ENCODE measurements at regions not wholly inside any gene's neighbourhood (a gene's known extent, or its start where the extent isn't known, plus 50 kb on each side); places are given as distances from the start of the nearest gene placed in this dataset.

- DNase-seq (ENCODE audit: low spot score) = no peak
- Histone ChIP-seq H3K9me3 (ENCODE audit: low read depth) (no peaks in the 10 kb centered on the region), H2AFZ (replicated peaks) (no peak overlapping the region), H3K4me3 (no peak overlapping the region), H3K27me3 (no peaks in the 10 kb centered on the region), H3K9ac (no peak overlapping the region), H4K20me1 (ENCODE audit: low read depth) (no peaks in the 10 kb centered on the region), H3K36me3 (no peaks in the 10 kb centered on the region), H3F3A (ENCODE audit: low read depth) (no peaks in the 10 kb centered on the region), H3K79me2 (ENCODE audit: low read depth) (no peaks in the 10 kb centered on the region), H3K27ac (no peak overlapping the region), H3K4me2 (no peak overlapping the region), H3K4me1 (peaks cover 11% of the 10 kb centered on the region)
- Mint-ChIP-seq H3K27me3 (ENCODE audit: insufficient read depth, low read depth) (no peaks in the 10 kb centered on the region), H3K4me3 (no peak overlapping the region), H3K9me3 (no peaks in the 10 kb centered on the region), H3K36me3 (no peaks in the 10 kb centered on the region), H3K4me1 (peaks cover 8% of the 10 kb centered on the region), H3K27ac (no peak overlapping the region)
- TF ChIP-seq EZH2 (IDR thresholded peaks at IDR 0.05) (no peak), EZH2phosphoT487 (IDR thresholded peaks at IDR 0.05) (no peak)
- TF ChIP-seq, protein P1, sequence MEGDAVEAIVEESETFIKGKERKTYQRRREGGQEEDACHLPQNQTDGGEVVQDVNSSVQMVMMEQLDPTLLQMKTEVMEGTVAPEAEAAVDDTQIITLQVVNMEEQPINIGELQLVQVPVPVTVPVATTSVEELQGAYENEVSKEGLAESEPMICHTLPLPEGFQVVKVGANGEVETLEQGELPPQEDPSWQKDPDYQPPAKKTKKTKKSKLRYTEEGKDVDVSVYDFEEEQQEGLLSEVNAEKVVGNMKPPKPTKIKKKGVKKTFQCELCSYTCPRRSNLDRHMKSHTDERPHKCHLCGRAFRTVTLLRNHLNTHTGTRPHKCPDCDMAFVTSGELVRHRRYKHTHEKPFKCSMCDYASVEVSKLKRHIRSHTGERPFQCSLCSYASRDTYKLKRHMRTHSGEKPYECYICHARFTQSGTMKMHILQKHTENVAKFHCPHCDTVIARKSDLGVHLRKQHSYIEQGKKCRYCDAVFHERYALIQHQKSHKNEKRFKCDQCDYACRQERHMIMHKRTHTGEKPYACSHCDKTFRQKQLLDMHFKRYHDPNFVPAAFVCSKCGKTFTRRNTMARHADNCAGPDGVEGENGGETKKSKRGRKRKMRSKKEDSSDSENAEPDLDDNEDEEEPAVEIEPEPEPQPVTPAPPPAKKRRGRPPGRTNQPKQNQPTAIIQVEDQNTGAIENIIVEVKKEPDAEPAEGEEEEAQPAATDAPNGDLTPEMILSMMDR (IDR thresholded peaks at IDR 0.05) = no peak
Measured at GRCh38 chr6:134114489-134114888, 62.1 kb upstream of the SLC2A12 start.

DNA sequence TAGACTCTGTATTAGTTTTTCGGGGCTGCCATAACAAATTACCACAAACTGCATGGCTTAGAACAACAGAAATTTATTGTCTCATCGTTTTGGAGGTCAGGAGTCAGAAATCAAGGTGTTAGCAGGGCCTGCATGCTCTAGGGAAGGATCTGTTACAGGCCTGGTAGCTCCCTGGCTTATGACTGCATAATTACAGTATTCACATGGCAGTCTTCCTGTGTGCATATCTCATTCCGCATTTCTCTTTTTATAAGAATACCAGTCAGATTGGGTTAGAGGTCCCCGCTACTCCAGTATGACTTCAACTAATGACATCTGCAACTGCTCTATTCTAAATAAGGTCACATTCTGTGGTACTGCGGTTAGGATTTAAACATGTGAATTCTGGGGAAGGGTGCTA is 59.3 kb upstream of the SLC2A12 start:
- H3K4me2 ChIP-seq = no peak overlapping the region
- no peaks in the 10 kb centered on the region for H3K79me2 ChIP-seq (ENCODE audit: low read depth)
- no peak for DNase-seq (ENCODE audit: low spot score)
- Mint-ChIP-seq H3K36me3 (no peaks in the 10 kb centered on the region), H3K4me1 (no peaks in the 10 kb centered on the region), H3K9me3 (no peaks in the 10 kb centered on the region), H3K4me3 (no peak overlapping the region), H3K27me3 (ENCODE audit: insufficient read depth, low read depth) (no peaks in the 10 kb centered on the region), H3K27ac (no peak overlapping the region)
- peaks cover 6% of the 10 kb centered on the region for H3K4me1 ChIP-seq
- H2AFZ ChIP-seq (replicated peaks) = no peak overlapping the region
- no peaks in the 10 kb centered on the region for H3K27me3 ChIP-seq
- no peak overlapping the region for H3K27ac ChIP-seq
- no peaks in the 10 kb centered on the region for H3K9me3 ChIP-seq (ENCODE audit: low read depth)
- no peak overlapping the region for H3K9ac ChIP-seq
- TF ChIP-seq, protein P1 (IDR thresholded peaks at IDR 0.05) = no peak
- no peak for TF ChIP-seq EZH2 (IDR thresholded peaks at IDR 0.05)
- no peak for TF ChIP-seq EZH2phosphoT487 (IDR thresholded peaks at IDR 0.05)
- no peaks in the 10 kb centered on the region for H3F3A ChIP-seq (ENCODE audit: low read depth)
- H3K36me3 ChIP-seq = no peaks in the 10 kb centered on the region
- no peak overlapping the region for H3K4me3 ChIP-seq
- H4K20me1 ChIP-seq (ENCODE audit: low read depth) = no peaks in the 10 kb centered on the region

DNA sequence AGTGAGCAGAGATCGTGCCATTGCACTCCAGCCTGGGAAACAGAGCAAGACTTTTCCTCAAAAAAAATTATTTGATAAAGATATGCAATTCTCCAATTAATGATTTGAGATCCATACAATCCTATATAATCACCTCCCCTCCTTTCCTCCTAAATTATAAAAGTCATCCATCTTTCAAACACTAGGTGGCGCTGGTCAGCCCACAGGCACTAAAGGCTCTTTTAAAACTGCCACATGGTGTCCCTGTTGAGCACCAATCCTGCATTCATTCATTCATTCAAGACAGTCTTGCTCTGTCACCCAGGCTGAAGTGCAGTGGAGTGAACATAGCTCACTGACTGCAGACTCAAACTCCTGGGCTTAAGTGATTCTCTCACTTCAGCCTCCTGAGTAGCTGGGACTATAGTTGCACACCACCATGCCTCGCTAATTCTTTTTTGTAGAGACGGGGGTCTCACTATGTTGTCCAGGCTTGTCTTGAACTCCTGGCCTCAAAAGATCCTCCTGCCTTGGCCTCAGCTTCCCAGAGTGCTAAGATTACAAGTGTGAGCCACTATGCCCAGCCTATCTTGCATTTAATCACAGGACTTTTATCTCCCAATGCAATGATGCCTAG is 58.7 kb upstream of the SLC2A12 start:
- Histone ChIP-seq H3K9ac (no peak overlapping the region), H3K4me2 (no peak overlapping the region), H3K4me3 (no peak overlapping the region), H3K4me1 (peaks cover 6% of the 10 kb centered on the region), H3K79me2 (ENCODE audit: low read depth) (no peaks in the 10 kb centered on the region), H3K27ac (no peak overlapping the region), H2AFZ (replicated peaks) (no peak overlapping the region), H3K9me3 (ENCODE audit: low read depth) (no peaks in the 10 kb centered on the region), H3F3A (ENCODE audit: low read depth) (no peaks in the 10 kb centered on the region), H3K27me3 (no peaks in the 10 kb centered on the region), H3K36me3 (no peaks in the 10 kb centered on the region), H4K20me1 (ENCODE audit: low read depth) (no peaks in the 10 kb centered on the region)
- H3K9me3 Mint-ChIP-seq = no peaks in the 10 kb centered on the region
- no peaks in the 10 kb centered on the region for H3K4me1 Mint-ChIP-seq
- DNase-seq (ENCODE audit: low spot score) = peak; percentile 74
- H3K27ac Mint-ChIP-seq = no peak overlapping the region
- no peaks in the 10 kb centered on the region for H3K36me3 Mint-ChIP-seq
- TF ChIP-seq, protein P1 (IDR thresholded peaks at IDR 0.05) = peak; percentile 84
- TF ChIP-seq EZH2phosphoT487 (IDR thresholded peaks at IDR 0.05) = no peak
- no peaks in the 10 kb centered on the region for H3K27me3 Mint-ChIP-seq (ENCODE audit: insufficient read depth, low read depth)
- no peak overlapping the region for H3K4me3 Mint-ChIP-seq

Data from neural progenitor cell (in vitro differentiated cells).